NB4 (cell line): ENCODE measurements at regions not wholly inside any gene's neighbourhood (a gene's known extent, or its start where the extent isn't known, plus 50 kb on each side); places are given as distances from the start of the nearest gene placed in this dataset.

ENCODE experiments used
- CTCF ChIP-seq: IDR thresholded peaks from one replicate; pipeline ENCODE4 v1.5.1; 2012; ENCODE audit warnings: low read depth, low read length
- MAX ChIP-seq: IDR thresholded peaks from 2 replicates; pipeline ENCODE4 v1.6.1; 2011; ENCODE audit warnings: low read depth, low read length
- MYC ChIP-seq: IDR thresholded peaks from 2 replicates; pipeline ENCODE4 v1.6.1; 2011; ENCODE audit warnings: low read depth, low read length
- POLR2A ChIP-seq: IDR thresholded peaks from 2 replicates; pipeline ENCODE4 v1.6.1; 2011; ENCODE audit warnings: mild to moderate bottlenecking; ENCODE audit not compliant: insufficient read length; ENCODE audit errors: extremely low read depth

DNA sequence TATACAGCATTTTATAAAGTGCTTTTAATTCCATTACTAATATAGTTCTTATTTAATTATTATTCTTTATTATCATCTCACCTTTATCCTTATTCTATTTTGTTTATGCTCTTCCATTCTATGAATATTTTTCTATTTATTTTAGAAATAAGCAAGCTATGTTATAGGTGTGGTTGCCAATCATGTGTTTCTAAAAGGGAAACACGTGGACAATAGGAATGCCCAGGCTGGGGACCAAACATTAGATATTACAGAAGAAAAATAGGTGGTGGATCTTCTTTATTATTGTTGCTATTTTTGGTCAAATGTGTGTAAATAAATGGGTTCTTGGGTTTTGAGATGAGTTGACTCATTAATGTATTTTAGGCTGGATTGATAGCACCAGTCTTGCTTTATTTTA lies 438.3 kb downstream of the RAB38 start:
- no peak for TF ChIP-seq CTCF
- no peak for TF ChIP-seq POLR2A
- no peak for TF ChIP-seq MAX
- no peak for TF ChIP-seq MYC
